ENCODE measurements at regions not wholly inside any gene's neighbourhood (a gene's known extent, or its start where the extent isn't known, plus 50 kb on each side); places are given as distances from the start of the nearest gene placed in this dataset.

DNA sequence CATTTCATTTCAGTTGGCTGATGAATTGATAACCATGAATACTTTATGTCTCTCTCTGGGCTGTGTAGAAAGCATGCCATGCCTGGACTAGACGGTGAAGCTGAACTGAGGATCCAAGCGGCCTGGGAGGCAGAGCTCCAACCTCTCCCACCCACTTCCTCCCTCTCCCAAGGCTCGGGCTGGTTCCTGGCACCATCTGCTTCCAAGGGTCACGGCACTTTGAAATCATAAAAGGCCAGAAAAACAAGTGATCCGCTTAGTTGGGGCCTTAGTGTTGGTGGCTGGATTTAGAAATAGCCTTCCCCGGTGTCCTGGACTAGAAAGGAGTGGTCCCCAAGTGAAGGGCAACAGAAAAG, 202.4 kb upstream of the PMEPA1 start:
- WGBS (ENCODE audit: missing lambda C conversion rate): 77% methylated on average over 6 of the region's 6 CpGs
- TF ChIP-seq RFX5 (IDR thresholded peaks at IDR 0.05) (no peak), PHF8 (IDR thresholded peaks at IDR 0.05; ENCODE audit: borderline replicate concordance, low read depth) (no peak), EHMT2 (IDR thresholded peaks at IDR 0.05; ENCODE audit: low read depth) (no peak), POLR2AphosphoS2 (conservative IDR thresholded peaks at IDR 0.05; ENCODE audit: low read length) (no peak), HDAC2 (IDR thresholded peaks at IDR 0.05) (no peak), FOSL2 (IDR thresholded peaks at IDR 0.05) (no peak), FOSL2 (CRISPR knock-in tag; IDR thresholded peaks at IDR 0.05) (no peak), ZSCAN20 (CRISPR knock-in tag; IDR thresholded peaks at IDR 0.05) (no peak), TFCP2L1 (CRISPR knock-in tag; IDR thresholded peaks at IDR 0.05) (no peak), SMC3 (IDR thresholded peaks at IDR 0.05) (no peak), HOXB5 (CRISPR knock-in tag; IDR thresholded peaks at IDR 0.05) (no peak), JUNB (IDR thresholded peaks at IDR 0.05) (no peak), EP300 (IDR thresholded peaks at IDR 0.05) (no peak), NFE2L2 (conservative IDR thresholded peaks at IDR 0.05; ENCODE audit: low read length) (no peak), TP53 (CRISPR knock-in tag; IDR thresholded peaks at IDR 0.05) (no peak), CBX2 (IDR thresholded peaks at IDR 0.05; ENCODE audit: borderline replicate concordance, low read depth) (no peak)
- TF ChIP-seq, protein P1, sequence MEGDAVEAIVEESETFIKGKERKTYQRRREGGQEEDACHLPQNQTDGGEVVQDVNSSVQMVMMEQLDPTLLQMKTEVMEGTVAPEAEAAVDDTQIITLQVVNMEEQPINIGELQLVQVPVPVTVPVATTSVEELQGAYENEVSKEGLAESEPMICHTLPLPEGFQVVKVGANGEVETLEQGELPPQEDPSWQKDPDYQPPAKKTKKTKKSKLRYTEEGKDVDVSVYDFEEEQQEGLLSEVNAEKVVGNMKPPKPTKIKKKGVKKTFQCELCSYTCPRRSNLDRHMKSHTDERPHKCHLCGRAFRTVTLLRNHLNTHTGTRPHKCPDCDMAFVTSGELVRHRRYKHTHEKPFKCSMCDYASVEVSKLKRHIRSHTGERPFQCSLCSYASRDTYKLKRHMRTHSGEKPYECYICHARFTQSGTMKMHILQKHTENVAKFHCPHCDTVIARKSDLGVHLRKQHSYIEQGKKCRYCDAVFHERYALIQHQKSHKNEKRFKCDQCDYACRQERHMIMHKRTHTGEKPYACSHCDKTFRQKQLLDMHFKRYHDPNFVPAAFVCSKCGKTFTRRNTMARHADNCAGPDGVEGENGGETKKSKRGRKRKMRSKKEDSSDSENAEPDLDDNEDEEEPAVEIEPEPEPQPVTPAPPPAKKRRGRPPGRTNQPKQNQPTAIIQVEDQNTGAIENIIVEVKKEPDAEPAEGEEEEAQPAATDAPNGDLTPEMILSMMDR (IDR thresholded peaks at IDR 0.05): no peak
- TF ChIP-seq, protein P2, sequence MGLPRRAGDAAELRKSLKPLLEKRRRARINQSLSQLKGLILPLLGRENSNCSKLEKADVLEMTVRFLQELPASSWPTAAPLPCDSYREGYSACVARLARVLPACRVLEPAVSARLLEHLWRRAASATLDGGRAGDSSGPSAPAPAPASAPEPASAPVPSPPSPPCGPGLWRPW (IDR thresholded peaks at IDR 0.05): no peak
- TF ChIP-seq, protein P3, sequence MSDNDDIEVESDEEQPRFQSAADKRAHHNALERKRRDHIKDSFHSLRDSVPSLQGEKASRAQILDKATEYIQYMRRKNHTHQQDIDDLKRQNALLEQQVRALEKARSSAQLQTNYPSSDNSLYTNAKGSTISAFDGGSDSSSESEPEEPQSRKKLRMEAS (IDR thresholded peaks at IDR 0.05): no peak
- TF ChIP-seq, protein P4, sequence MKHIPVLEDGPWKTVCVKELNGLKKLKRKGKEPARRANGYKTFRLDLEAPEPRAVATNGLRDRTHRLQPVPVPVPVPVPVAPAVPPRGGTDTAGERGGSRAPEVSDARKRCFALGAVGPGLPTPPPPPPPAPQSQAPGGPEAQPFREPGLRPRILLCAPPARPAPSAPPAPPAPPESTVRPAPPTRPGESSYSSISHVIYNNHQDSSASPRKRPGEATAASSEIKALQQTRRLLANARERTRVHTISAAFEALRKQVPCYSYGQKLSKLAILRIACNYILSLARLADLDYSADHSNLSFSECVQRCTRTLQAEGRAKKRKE (CRISPR knock-in tag; IDR thresholded peaks at IDR 0.05; ENCODE audit: low read depth): no peak
- TF ChIP-seq, protein P5, sequence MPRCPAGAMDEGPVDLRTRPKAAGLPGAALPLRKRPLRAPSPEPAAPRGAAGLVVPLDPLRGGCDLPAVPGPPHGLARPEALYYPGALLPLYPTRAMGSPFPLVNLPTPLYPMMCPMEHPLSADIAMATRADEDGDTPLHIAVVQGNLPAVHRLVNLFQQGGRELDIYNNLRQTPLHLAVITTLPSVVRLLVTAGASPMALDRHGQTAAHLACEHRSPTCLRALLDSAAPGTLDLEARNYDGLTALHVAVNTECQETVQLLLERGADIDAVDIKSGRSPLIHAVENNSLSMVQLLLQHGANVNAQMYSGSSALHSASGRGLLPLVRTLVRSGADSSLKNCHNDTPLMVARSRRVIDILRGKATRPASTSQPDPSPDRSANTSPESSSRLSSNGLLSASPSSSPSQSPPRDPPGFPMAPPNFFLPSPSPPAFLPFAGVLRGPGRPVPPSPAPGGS (IDR thresholded peaks at IDR 0.05): no peak
- H3K4me3 ChIP-seq: no peak overlapping the region
- H3K9me3 ChIP-seq: 0 out of 3 replicates have a peak, but pooled peaks cover 2% of the 10 kb centered on the region
- H3K4me2 ChIP-seq: no peak overlapping the region
- DNase-seq (ENCODE audit: low read depth in 1 of 2, low spot score in 1 of 2) (no peak), ATAC-seq (no peak), FAIRE-seq (no peak)
- ChIA-PET CTCF (interaction anchor here (1.0 to 1.4 kb wide), 2 partner anchors 9 to 45 kb away, joined by 3 to 4 read pairs; no protein-coding TSS in a partner anchor), POLR2A (no interaction called here)
- no peaks in the 10 kb centered on the region for H3K4me1 ChIP-seq
- H3K27ac ChIP-seq: peak overlapping the region in 1 of 2 experiments; percentile 6; a peak in 1 of 6 replicates

DNA sequence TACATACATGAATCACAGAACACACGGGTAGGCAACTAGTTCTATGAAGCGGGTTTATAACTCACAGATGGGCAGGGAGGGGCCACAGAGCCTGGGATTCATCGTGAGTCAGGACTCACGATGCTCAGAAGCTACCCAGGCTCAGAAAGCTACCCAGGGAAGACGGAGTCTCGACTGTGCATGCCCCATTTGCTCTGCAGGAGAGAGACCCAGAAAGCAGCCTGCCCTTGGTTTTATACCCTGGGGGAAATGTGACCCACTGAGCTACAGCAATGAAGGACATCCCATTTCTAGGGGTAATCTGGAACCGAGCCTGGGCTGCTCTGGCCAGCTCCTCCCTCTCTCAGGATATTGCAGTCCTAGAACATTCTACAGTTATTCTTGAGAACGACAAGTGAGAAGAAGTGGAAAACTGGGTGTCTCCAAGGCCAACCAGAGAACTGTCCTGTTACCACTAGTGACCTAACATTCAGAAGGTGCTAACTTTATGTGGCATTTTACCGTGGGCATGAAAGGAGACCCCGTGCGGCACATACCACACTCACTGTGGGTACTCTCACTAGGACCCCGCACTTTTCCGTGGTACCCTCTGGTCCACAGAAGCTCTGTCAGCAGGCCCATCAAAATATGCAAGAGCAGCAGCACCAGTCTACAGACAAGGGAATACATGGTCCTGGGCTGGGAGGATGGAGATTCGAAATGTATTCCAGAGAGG, 201.9 kb upstream of the PMEPA1 start:
- FAIRE-seq: no peak
- no peak for DNase-seq (ENCODE audit: low read depth in 1 of 2, low spot score in 1 of 2)
- no peak for TF ChIP-seq ZNF302 (CRISPR knock-in tag; IDR thresholded peaks at IDR 0.05)
- no peak for TF ChIP-seq EHF (CRISPR knock-in tag; IDR thresholded peaks at IDR 0.05)
- no peak for TF ChIP-seq MYC (IDR thresholded peaks at IDR 0.05; ENCODE audit: borderline replicate concordance, low read length)
- TF ChIP-seq, protein P6, sequence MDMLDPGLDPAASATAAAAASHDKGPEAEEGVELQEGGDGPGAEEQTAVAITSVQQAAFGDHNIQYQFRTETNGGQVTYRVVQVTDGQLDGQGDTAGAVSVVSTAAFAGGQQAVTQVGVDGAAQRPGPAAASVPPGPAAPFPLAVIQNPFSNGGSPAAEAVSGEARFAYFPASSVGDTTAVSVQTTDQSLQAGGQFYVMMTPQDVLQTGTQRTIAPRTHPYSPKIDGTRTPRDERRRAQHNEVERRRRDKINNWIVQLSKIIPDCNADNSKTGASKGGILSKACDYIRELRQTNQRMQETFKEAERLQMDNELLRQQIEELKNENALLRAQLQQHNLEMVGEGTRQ (IDR thresholded peaks at IDR 0.05): no peak
- 58% methylated on average over 13 of the region's 14 CpGs for WGBS (ENCODE audit: missing lambda C conversion rate)
- CTCF ChIA-PET: interaction anchor here (1.0 to 1.4 kb wide), 2 partner anchors 9 to 45 kb away, joined by 3 to 4 read pairs; no protein-coding TSS in a partner anchor
- no peak for ATAC-seq
- POLR2A ChIA-PET: no interaction called here
- Histone ChIP-seq H3K4me2 (no peak overlapping the region), H3K27ac (peak overlapping the region in 1 of 2 experiments; percentile 6; a peak in 1 of 6 replicates), H3K9me3 (0 out of 3 replicates have a peak, but pooled peaks cover 2% of the 10 kb centered on the region), H3K4me3 (no peak overlapping the region), H3K4me1 (no peaks in the 10 kb centered on the region)

Data from A549 (cell line).